ENCODE measurements at regions not wholly inside any gene's neighbourhood (a gene's known extent, or its start where the extent isn't known, plus 50 kb on each side); places are given as distances from the start of the nearest gene placed in this dataset.
"Not testable (repeated sequence)": the region's sequence is repeated elsewhere in the genome, so short reads cannot be mapped to it uniquely, and the experiment has no call there.

GRCh38 chr2:4916094-4916493 is 776.1 kb upstream of the SOX11 start:
- no peak for DNase-seq (ENCODE audit: low read depth)

DNA sequence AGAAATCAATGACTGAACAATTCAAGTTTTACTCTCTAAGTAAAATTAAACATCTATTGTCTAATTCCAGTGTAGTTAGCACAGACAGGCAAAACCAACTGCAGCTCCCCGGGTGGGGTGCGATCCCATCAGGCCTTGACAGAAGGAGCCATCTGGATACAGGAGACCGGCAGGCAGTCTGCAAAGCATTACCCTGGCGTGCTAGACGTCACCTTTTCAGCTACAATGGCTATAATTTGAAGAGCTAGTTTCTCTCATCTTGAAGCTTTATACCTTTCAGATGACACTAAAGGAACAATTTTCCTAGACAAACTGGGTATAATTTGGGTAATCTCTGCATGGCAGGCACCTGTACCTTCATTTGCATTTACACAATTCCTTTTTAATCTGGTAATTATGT is 761.5 kb upstream of the SOX11 start:
- no peak for DNase-seq (ENCODE audit: low read depth)

DNA sequence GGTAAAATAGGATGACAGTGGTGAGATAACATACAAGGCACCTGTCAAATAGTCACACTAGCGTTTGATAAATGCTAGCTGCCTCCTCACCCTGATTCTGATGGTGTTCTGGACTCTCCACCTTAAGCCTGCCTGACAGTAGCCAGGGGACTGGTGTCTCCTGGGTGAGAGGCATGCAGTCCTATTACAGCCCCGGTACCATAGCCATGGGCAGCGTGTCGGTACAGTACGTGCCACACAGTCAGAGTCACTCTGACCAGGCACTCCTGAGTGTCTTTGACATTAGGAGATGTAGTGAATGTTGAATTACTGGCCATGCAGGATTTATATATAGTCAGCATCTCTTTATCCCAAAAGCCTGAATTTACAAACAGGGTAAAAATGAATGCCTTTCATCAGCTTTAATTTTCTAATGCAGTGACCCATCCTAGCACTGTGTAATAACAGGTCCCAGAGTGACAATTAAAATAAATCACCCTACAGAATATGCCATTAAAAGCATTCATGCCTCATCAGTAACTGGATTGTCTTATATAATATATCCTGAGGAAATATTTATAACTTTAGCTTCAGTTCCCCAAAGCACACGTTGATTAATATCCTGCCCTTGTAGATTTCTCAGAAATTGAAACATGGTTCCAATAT is 760.3 kb upstream of the SOX11 start:
- DNase-seq (ENCODE audit: low read depth): no peak

- DNase-seq (ENCODE audit: low read depth): not testable (repeated sequence)
Observed at GRCh38 chr2:4935291-4935690, 756.9 kb upstream of the SOX11 start.

- no peak for DNase-seq (ENCODE audit: low read depth)
Observed at GRCh38 chr2:4937550-4937949, 754.6 kb upstream of the SOX11 start.

GRCh38 chr2:4938206-4938605 is 754.0 kb upstream of the SOX11 start:
- no peak for DNase-seq (ENCODE audit: low read depth)

- DNase-seq (ENCODE audit: low read depth): no peak
Observed at GRCh38 chr2:4942441-4942840, 749.7 kb upstream of the SOX11 start.

GRCh38 chr2:4947911-4948310 is 744.3 kb upstream of the SOX11 start:
- DNase-seq (ENCODE audit: low read depth): no peak

- no peak for DNase-seq (ENCODE audit: low read depth)
Observed at GRCh38 chr2:4951368-4951767, 740.8 kb upstream of the SOX11 start.

- no peak for DNase-seq (ENCODE audit: low read depth)
Observed at GRCh38 chr2:4959219-4959618, 733.0 kb upstream of the SOX11 start.

DNA sequence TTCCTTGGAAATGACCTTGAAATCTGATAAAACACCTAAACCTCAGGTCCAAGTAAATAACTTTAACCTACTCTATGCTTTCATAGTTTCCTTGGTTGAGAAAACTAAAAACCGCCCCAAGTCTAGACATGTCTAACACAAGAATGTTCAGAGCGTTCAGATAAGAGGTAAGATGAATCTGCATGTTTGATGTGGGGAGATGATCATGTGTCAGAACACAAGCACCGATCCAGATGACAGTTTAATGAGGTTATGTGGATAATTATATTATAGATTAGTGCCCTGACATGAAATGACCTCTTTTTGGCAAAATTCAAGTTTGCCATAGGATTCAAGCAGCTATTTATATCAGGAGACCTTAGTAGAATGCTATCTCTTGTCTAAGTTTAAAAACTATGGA is 729.8 kb upstream of the SOX11 start:
- no peak for DNase-seq (ENCODE audit: low read depth)

DNA sequence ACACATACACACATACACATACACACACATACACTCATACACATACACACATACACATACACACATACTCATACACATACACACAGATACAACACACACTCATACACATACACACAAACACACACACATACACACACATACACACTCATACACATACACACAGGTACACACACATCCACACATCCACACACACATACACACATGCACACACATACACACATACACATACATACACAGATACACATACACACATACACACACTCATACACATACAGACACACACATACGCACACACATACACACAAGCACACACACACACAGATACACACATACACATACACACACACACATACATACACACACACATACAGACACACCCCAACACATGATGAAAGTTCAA is 729.1 kb upstream of the SOX11 start:
- DNase-seq (ENCODE audit: low read depth): no peak

DNA sequence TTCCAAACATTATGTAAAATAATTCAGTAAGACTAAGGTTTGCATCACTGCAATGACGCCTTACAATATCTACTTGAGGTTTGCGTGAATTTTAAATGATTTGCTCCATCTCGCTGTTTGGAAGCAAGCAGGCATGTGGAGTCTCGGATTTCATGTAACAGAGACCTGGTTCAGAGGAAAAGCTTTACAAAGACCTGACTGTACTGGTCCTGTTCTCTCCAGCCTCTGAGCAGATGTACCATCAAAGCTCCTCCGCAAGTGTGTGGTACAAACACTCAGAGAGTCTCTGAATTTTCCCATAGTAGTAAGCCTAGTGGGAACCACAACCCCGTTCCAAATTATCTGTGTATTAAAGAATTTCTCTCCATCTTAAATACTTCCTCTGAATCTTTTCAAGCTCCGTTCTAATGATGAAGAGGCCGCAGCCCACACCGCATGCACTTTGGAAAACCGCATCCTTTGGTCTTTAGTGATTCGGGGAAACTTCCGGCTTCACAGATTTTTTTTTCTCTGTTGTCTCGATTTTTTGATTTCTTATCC is 728.1 kb upstream of the SOX11 start:
- no peak for DNase-seq (ENCODE audit: low read depth)

DNA sequence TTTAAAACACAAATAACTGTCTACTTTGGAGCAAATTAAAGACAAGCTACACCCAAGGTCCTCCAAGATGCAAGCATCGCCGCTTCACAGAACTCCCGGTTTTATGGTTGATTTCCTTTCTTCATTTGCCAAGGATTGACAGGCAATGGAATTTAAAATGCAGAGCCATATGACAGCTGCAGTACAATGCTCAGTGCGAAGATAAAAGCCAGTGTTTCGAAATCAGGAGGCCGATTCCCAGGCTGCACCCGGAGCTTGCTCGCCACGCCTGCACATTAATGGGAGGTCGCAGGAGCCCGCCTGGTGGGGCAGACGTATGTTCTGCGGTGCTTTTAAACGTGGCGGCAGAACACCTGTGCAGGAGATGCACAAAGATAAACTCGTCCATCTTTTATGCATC is 727.6 kb upstream of the SOX11 start:
- DNase-seq (ENCODE audit: low read depth): no peak

DNA sequence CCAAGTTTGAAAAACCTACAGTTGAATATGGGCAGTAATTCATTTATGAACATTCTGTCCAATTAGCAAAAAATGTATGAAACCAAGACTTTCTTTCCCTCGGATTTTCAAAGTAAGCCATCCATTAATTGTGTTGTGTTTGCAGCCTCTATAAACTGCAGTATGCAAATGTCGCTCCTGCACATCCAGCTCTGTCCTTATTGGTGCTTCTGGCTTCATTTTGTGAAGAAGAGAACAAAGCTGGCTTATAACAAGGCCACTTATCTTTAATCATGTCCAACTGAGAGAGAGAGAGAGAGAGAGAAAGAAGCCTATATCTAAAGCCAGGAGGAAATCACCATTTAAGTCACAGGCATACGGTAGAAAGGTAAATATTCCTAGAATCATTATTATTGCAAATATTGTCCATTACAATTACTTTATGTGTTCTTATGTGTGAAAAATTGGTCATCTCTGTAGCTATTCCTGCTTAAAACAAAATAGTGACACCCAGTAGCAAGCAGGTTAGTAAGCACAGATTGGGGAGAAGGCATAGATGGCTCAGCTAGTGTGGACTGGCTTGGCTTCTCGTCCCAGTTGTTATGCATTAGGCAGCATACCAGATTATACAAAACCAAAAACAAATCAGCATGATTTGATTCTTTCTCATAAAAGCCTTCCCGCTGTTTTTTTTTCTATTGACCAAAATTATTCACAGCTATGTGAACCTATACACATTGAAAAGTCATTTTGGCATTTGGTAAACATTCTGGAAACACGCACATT is 726.4 kb upstream of the SOX11 start:
- DNase-seq (ENCODE audit: low read depth): no peak

DNA sequence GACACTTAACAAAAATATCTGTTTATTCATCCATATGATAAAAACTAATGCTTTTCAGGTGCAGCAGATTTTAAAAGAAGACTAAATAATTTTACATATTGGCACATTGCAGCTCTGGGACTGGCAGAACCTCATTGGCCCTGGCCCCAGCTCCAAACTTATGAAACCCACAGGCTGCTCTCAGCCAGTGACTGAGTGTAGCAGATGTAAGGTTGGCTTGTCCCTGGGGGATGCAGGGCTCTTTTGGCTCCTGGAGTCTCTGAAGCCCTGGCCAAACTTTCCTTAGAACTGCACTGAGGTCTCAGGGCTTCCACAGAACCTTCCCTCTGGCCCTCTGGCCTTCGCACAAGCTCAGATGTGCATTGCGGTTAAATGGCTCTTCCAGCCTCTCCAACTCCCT is 725.0 kb upstream of the SOX11 start:
- no peak for DNase-seq (ENCODE audit: low read depth)

DNA sequence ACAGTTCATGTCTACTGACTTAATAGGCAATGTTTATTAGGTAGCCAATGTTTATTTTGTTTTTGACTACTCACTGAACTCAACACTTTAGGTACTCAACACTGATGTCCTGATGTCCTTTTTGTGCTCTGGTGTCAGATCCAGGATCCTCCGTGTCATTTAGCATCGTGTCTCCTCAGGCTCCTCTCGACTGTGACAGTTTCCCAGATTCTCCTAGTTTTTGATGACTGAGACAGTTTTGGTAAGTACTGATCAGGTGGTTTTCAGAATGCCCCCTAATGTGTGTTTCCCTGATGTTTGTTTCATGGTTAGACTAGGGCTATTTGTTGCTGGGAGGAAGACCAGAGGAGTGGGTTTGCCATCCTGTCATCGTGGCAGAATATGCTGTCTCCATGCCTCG is 719.7 kb upstream of the SOX11 start:
- DNase-seq (ENCODE audit: low read depth): no peak

DNA sequence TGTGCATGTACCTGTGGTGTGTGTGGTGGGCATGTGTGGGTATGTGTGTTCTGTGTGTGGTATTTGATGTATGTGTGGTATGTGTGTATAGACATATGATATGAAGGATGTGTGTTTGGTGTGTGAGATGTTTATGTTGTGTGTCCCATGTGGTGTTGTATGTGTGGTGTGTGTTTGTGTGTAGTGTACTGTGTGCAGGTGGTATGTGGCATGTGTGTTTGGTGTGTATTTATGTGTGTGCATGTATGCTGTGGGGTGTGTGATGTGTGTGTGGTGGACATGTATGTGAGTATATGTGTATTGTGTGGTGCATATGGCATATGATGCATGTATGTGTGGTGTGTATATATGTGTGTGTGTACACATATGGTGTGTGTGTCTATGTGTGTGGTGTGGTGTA is 718.8 kb upstream of the SOX11 start:
- DNase-seq (ENCODE audit: low read depth): no peak

- DNase-seq (ENCODE audit: low read depth): no peak
Observed at GRCh38 chr2:4973973-4974372, 718.2 kb upstream of the SOX11 start.

GRCh38 chr2:4976407-4976806 is 715.8 kb upstream of the SOX11 start:
- no peak for DNase-seq (ENCODE audit: low read depth)

- no peak for DNase-seq (ENCODE audit: low read depth)
Observed at GRCh38 chr2:4979111-4979510, 713.1 kb upstream of the SOX11 start.

DNA sequence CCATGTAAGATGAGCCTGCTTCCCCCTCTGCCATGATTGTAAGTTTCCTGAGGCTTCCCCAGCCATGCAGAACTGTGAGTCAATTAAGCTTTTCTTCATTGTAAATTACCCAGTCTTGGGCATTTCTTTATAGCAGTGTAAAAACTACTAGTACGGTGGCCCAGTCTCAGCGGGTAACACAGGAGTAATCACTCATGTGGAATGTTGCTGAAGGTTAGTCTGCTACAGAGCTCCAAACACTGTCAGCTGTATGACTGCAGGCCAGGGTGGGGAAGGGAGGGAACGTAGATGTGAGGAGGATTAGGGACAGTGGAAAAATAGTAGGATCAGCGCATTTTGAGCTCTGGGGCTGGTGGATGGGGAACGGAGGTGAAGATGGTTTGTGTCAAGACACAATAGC is 711.2 kb upstream of the SOX11 start:
- DNase-seq (ENCODE audit: low read depth): no peak

GRCh38 chr2:4981802-4982409 is 710.3 kb upstream of the SOX11 start:
- no peak for DNase-seq (ENCODE audit: low read depth)
